WERI-Rb-1 (cell line): ENCODE measurements at regions not wholly inside any gene's neighbourhood (a gene's known extent, or its start where the extent isn't known, plus 50 kb on each side); places are given as distances from the start of the nearest gene placed in this dataset.

ENCODE experiments used
- DNase-seq: peaks from one replicate; pipeline ENCODE4 v3.0.0-alpha.2; 2020
- H3K27ac ChIP-seq: fragments of 250-450 bp; sonication (Bioruptor Pico); 2 replicates; pipeline ENCODE4 v1.5.1; 2020; ENCODE audit warnings: mild to moderate bottlenecking, moderate library complexity
- H3K27me3 ChIP-seq: fragments of 250-450 bp; sonication (Bioruptor Pico); 2 replicates; pipeline ENCODE4 v1.5.1; 2021; ENCODE audit warnings: mild to moderate bottlenecking, low read depth, moderate library complexity; ENCODE audit not compliant: insufficient read depth, severe bottlenecking
- H3K36me3 ChIP-seq: fragments of 250-450 bp; sonication (Bioruptor Pico); 2 replicates; pipeline ENCODE4 v1.5.1; 2020; ENCODE audit warnings: mild to moderate bottlenecking, moderate library complexity
- H3K4me3 ChIP-seq: 2 replicates; pipeline ENCODE4 v1.5.1; 2011; ENCODE audit warnings: low read depth, mild to moderate bottlenecking, control low read depth, low read length
- H3K9me3 ChIP-seq: fragments of 250-450 bp; sonication (Bioruptor Pico); 2 replicates; pipeline ENCODE4 v1.5.1; 2021; ENCODE audit warnings: mild to moderate bottlenecking, moderate library complexity; ENCODE audit not compliant: severe bottlenecking
- TF ChIP-seq, protein P1 (sequence below): IDR thresholded peaks from 2 replicates; pipeline ENCODE4 v1.5.1; 2011; ENCODE audit warnings: low read depth, mild to moderate bottlenecking, control low read depth, inconsistent platforms, low read length

DNA sequence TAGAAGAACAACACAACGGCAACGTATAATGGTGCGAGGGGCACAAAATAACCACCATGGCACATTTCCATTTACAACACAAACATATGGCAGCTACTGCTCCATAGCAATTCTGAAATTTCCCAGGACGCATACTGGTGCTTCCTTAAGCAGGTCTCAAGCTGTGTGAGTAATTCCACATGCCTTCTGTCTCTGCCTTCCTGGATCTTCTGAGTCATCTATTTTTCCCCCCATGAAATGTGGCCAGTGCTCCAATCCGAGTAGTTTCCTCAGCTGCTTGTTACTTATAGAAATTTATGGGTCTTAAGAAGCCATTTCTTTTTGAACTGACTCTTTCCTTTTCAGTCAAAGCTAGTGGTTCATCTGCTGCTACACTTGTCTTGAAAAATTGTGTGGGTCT is 256.6 kb upstream of the KLF6 start:
- Histone ChIP-seq H3K27me3 (no peaks in the 10 kb centered on the region), H3K9me3 (no peaks in the 10 kb centered on the region), H3K36me3 (no peaks in the 10 kb centered on the region), H3K27ac (no peak overlapping the region), H3K4me3 (no peak overlapping the region)
- TF ChIP-seq, protein P1, sequence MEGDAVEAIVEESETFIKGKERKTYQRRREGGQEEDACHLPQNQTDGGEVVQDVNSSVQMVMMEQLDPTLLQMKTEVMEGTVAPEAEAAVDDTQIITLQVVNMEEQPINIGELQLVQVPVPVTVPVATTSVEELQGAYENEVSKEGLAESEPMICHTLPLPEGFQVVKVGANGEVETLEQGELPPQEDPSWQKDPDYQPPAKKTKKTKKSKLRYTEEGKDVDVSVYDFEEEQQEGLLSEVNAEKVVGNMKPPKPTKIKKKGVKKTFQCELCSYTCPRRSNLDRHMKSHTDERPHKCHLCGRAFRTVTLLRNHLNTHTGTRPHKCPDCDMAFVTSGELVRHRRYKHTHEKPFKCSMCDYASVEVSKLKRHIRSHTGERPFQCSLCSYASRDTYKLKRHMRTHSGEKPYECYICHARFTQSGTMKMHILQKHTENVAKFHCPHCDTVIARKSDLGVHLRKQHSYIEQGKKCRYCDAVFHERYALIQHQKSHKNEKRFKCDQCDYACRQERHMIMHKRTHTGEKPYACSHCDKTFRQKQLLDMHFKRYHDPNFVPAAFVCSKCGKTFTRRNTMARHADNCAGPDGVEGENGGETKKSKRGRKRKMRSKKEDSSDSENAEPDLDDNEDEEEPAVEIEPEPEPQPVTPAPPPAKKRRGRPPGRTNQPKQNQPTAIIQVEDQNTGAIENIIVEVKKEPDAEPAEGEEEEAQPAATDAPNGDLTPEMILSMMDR = no peak
- DNase-seq = no peak

DNA sequence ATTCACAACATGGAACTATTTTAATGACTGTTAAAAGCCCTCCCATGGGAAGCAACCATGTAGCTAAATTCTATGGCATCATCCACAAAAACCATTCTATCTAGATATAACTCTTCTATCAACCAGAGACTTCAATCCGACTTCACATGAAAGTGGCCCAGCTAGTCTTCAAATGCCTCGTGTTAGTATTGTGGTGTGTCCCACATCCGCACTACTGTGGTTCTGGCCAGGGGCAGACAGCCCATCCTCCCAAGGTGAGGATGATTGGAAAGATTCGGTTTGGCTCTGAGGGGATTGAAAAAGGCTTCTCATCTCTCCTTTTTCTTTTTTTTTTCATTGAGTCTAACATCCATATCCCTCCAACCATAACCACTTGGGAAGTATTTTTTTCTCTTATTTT is 253.0 kb upstream of the KLF6 start:
- Histone ChIP-seq H3K4me3 (no peak overlapping the region), H3K9me3 (no peaks in the 10 kb centered on the region), H3K36me3 (no peaks in the 10 kb centered on the region), H3K27ac (no peak overlapping the region), H3K27me3 (no peaks in the 10 kb centered on the region)
- TF ChIP-seq, protein P1 = no peak
- no peak for DNase-seq

DNA sequence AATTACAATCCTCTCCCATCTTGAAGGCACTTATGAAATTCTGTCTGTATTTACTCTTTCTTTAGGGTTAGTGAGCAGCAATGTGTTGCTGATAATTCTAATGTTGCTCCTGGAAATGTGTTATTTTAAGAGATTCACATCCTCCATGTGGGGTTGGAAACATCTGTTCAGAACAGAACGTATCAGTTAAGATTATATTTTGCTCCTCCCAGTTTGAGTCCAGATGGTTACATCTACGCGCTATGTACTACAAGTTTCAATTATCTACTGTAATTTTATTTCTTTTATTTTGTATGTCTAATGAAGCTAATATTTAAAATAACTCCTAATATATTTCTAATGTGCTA is 250.6 kb upstream of the KLF6 start:
- TF ChIP-seq, protein P1 = no peak
- no peaks in the 10 kb centered on the region for H3K36me3 ChIP-seq
- no peak for DNase-seq
- H3K9me3 ChIP-seq = no peaks in the 10 kb centered on the region
- no peak overlapping the region for H3K27ac ChIP-seq
- no peak overlapping the region for H3K4me3 ChIP-seq
- H3K27me3 ChIP-seq = no peaks in the 10 kb centered on the region

DNA sequence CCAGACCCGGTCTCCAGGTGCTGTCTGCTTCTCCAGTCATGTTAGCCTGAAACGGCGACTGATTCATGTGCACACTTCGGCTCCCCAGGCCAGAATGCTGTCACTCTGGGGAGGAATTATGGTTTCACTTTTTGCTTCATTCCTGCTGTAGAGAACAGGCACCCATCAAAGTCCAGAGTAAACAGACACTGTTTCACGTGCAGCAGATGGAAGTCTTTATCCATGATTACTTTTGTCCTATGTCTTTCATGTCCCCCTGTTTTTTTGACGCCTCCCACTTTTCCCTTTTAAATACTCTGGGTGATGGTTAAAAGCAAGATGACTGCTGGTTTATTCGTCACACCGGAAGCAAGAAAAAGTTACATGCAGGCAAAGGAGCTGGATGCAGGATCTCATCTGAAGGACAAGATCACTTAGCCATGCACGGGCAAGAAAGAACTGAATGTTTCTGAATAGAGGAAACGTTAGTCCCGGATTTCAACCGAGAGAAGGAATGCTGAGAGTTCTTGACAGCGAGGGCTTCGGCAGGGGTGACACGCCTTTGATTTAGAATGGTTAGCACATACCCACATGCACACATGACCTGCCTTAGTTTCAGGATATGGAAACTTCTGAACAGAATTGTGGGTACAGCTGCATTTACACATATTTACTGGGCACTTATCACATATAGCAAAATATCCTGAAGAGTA is 250.0 kb upstream of the KLF6 start:
- Histone ChIP-seq H3K27ac (no peak overlapping the region), H3K9me3 (no peaks in the 10 kb centered on the region), H3K27me3 (no peaks in the 10 kb centered on the region), H3K4me3 (no peak overlapping the region), H3K36me3 (no peaks in the 10 kb centered on the region)
- TF ChIP-seq, protein P1 = no peak
- DNase-seq = no peak

DNA sequence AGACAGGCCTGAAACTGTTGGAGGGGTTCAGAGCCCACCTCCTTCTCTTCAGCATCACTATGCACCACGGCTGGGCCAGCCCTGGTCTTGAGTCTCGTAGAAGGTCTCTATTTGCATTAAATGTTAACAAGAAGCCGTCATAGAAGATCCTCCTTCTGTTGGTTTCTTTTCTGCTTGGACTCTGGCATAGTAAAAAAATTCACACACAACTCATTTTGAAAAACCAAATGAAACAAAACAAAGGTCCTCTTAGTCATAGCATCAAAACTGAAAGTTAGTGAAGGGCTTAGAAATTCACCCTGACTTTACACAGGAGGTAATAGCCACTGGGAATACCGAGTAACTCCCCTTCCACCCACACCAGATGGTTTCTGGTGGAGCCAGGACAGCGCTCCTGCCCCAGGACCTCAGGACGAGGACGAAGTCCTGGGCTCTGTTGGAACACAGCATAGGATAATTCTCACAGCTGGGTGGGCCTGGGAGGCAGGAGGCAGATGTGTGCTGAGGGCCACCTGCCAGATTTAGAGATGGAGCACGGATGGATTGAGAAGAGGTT is 248.4 kb upstream of the KLF6 start:
- H3K36me3 ChIP-seq = no peaks in the 10 kb centered on the region
- TF ChIP-seq, protein P1 = no peak
- H3K4me3 ChIP-seq = no peak overlapping the region
- no peak overlapping the region for H3K27ac ChIP-seq
- H3K9me3 ChIP-seq = no peaks in the 10 kb centered on the region
- no peak for DNase-seq
- H3K27me3 ChIP-seq = no peaks in the 10 kb centered on the region

DNA sequence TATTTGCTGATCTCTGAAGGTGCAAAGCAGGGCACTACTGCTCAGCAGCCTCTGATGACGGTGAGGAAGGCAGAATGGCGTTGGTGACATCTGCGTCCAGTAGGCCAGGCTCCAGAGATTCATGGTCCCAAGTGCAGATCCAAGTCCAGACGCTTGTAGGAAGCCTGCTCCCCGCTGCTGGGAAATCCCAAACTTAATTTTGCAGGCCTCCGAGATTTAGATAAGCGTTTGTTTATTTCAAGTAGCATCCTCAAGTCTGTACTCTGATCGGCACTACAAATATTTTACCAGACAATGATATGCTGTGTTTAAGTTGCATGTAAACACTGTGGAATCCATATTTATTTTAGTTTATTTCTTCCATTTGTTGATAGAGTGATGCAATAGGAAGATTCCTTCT is 244.9 kb upstream of the KLF6 start:
- Histone ChIP-seq H3K36me3 (no peaks in the 10 kb centered on the region), H3K27ac (no peak overlapping the region), H3K4me3 (no peak overlapping the region), H3K27me3 (no peaks in the 10 kb centered on the region), H3K9me3 (no peaks in the 10 kb centered on the region)
- no peak for DNase-seq
- TF ChIP-seq, protein P1 = no peak
